HT1080 (cell line): ENCODE measurements at regions not wholly inside any gene's neighbourhood (a gene's known extent, or its start where the extent isn't known, plus 50 kb on each side); places are given as distances from the start of the nearest gene placed in this dataset.

Experiments
- DNase-seq: peaks from one replicate; pipeline ENCODE4 v3.0.0-alpha.2; 2015; ENCODE audit warnings: low read depth

DNA sequence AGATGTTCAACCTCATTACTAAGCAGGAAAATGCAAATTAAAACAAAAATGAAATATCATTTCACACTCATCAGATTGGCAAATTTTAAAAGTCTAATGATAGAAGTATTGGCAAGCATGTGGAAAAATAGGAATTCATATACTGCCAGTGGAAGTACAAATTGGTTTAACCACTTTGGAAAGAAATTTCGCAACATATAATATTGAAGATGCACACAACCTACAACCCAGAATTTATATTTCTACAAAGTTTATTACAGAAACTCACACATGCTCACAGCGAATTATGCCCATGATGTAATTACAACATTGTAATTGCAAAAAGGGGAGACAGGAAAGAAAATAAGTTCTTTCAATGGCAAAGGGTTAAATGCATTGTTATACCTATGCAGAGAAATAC lies 324.1 kb downstream of the IGSF11 start:
- no peak for DNase-seq

DNA sequence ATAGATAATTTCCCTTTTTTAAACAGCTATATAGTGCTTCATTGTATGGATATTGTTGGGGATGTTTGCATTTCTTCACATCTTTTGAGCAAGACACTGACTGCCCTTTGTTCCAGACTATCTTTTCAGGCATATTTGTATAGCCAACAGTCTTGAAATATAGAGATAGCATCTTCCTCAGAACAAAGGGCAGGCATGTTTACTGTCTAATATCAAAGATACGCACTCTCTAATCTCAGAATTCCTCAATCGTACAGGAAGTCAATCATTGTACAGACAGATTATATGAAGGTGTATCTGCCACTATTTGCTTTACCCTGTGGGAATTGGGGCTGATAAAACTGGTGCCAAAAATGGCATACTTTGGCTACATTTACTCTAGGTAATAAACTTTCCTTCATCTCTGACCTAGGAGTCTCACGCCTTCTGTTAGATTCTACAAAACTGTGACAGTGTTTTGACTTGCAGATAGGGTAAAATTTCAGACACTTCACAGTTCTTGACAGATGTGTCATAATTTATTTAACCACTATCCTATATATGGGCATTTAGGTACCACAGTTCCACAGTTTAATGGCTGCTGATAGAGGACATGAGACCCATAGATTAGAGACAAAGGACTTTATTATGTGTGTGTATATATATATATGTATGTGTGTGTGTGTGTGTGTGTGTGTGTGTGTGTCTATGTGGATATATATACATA lies 321.0 kb downstream of the IGSF11 start:
- DNase-seq = no peak

DNA sequence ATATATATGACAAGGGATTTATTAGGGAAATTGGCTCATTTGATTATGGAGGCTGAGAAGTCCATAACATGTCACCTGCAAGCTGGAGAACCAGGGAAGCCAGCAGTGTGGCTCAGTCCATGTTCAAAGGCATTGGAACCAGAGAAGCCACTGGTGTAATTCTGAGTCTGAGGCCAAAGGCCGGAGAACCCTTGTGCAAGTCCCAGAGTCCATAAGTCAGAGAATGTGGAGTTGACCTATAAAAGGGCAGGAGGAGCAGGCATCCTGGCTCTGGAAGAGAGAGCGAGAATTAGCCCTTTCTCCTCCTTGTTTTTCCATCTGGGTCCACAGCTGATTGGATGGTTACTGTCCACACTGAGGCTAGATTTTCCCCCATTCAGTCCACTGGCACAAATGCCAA lies 319.8 kb downstream of the IGSF11 start:
- DNase-seq = no peak

- peak; percentile 10 for DNase-seq
Observed at GRCh38 chr3:118729546-118729945, 305.1 kb downstream of the IGSF11 start.

DNA sequence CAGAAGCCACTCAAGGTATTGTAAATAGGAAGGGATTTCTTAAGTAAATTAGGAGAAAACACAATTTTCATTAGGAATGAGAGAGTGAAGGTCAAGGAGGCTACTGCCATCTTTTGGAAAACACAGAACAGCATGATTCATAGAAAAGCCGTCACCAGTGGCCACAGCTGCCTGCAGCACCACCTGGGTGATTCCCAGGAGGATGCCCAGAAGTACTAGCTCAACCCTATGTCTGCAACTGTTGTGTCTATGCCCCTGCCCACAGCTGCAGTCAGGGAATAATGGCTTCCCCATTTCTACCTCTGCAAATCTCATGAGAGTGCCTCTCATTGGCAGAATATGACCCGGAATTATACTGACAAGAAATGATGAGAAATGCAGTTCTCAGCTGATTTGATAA lies 300.0 kb downstream of the IGSF11 start:
- DNase-seq = no peak

GRCh38 chr3:118736107-118736506 lies 298.5 kb downstream of the IGSF11 start:
- no peak for DNase-seq

GRCh38 chr3:118740722-118741290 lies 293.8 kb downstream of the IGSF11 start:
- no peak for DNase-seq

DNA sequence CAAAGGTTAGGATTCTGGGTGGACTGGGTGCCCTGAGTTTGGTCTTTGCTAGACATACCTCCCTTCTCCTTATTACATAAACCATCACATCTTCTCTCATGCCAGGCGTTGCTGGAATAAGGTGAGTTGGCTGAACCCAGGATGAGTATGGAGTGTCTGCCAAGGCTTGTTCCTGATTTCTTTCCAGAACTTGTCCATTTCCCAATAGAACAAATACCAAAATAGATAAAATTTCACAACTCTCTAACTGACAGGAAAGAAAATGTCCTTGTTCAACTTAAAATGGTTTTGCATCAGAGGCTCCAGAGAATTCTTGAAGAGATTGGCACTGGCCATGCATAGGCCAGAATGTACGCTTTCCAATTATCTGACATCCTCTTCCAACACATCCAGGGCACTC lies 291.9 kb downstream of the IGSF11 start:
- DNase-seq = no peak

- no peak for DNase-seq
Observed at GRCh38 chr3:118744186-118744585, 290.5 kb downstream of the IGSF11 start.

GRCh38 chr3:118754406-118755252 lies 280.0 kb downstream of the IGSF11 start:
- no peak for DNase-seq

- no peak for DNase-seq
Observed at GRCh38 chr3:118755253-118755801, 279.3 kb downstream of the IGSF11 start.

- no peak for DNase-seq
Observed at GRCh38 chr3:118760585-118761290, 273.9 kb downstream of the IGSF11 start.

GRCh38 chr3:118761291-118761606 lies 273.4 kb downstream of the IGSF11 start:
- no peak for DNase-seq

- DNase-seq = no peak
Observed at GRCh38 chr3:118765636-118766305, 268.9 kb downstream of the IGSF11 start.

GRCh38 chr3:118766306-118766669 lies 268.4 kb downstream of the IGSF11 start:
- no peak for DNase-seq

DNA sequence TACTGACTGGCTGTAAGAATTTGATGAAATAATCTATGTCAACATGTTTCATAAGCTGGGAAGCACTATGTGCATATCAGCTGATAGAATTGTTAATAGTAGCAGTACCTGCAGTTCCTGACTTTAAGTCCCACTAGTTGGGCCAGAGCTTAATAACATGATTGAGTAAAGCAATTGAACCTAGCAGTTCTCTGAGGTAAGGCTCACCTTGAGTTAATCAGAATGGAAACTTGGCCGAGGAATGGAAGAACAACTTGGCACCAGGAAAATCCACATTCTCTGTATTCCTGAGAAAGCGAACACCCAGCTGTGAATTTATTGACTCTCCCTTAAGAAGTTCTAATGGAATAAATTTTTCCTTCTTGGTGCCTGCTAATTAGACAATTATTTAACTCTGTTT lies 262.6 kb downstream of the IGSF11 start:
- DNase-seq = no peak

GRCh38 chr3:118772547-118773011 lies 262.1 kb downstream of the IGSF11 start:
- peak; percentile 82 for DNase-seq

- DNase-seq = no peak
Observed at GRCh38 chr3:118775021-118775420, 259.6 kb downstream of the IGSF11 start.

DNA sequence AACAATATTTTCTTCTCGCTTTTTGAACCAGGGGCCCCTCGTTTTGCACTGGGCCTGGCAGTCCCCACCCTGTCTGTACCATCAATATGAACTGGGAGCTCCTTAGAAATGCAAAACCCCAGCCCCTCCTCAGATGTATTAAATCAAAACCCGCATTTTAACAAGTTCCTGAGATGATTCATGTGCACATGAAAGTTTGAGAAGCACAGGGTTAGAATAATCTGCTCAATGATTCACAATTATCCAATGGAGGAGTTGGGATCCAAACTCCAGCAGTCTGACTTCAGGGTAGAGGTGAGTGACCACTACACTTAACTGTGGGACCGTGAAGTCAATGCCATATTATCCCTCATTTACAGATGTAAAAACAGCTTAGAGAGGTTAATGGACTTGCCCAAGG lies 256.4 kb downstream of the IGSF11 start:
- no peak for DNase-seq

DNA sequence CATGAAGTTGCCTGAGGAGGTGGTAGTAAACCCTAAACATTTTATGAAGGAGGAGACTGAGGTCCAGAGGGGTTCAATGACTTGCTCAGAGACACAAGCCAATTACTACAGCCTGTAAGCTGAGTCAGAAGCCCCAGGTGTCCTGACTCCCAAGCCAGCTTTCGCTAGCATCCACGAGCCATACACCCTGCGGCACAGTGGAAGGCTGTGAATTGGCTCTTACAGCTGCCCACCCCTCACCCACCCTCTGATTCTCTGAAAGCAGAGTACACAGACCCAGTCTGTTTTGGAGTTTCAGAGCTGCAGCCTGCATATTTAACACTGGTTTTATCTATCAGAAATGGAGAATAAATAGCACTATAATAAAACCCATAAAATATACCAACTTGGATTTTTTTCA lies 253.4 kb downstream of the IGSF11 start:
- no peak for DNase-seq

DNA sequence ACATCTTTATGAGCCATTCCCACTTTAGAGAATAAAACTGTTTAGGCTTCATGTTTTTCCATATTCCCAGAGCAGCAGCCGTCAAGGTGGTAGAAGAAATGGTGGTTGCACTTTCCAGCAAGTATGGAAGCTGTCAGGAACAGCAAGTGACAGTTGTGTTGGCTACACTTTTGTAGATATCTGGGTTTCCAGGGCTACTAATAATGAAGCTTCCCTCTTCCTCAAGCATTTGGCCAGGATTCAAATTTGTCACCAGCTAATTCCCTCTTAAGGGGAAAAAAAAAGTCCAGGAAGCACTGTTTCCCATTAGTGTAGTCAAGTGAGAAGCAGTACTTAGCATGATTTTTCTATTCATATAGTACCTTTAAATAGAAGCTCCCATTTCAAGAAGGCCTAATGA lies 252.8 kb downstream of the IGSF11 start:
- DNase-seq = no peak
